PC-9 (cell line): ENCODE measurements at regions not wholly inside any gene's neighbourhood (a gene's known extent, or its start where the extent isn't known, plus 50 kb on each side); places are given as distances from the start of the nearest gene placed in this dataset.

Experiments
- CTCF ChIP-seq: fragments of 200-600 bp; sonication (generic); conservative IDR thresholded peaks from 2 replicates; pipeline ENCODE4 v1.6.1; 2017; ENCODE audit warnings: mixed run types, antibody characterized with exemption, mild to moderate bottlenecking, moderate library complexity
- EZH2 ChIP-seq: fragments of 200-600 bp; sonication (generic); IDR thresholded peaks from 2 replicates; pipeline ENCODE4 v1.8.0; 2017; ENCODE audit warnings: antibody characterized with exemption, low read depth

GRCh38 chr13:48775285-48775684 lies 121.6 kb downstream of the CYSLTR2 start:
- TF ChIP-seq CTCF: no peak
- TF ChIP-seq EZH2: no peak
